Activated T-cell treated with anti-CD3 and anti-CD28 coated beads, Interleukin-2, amount 50 U/mL, for 72 hours (primary cell): ENCODE measurements at regions not wholly inside any gene's neighbourhood (a gene's known extent, or its start where the extent isn't known, plus 50 kb on each side); places are given as distances from the start of the nearest gene placed in this dataset.

Experiments
- ATAC-seq, 2 donors: fragments of 150-1000 bp; cut with Tn5 transposase; replicated peaks in 1 of 2; 2 replicates each; pipeline ENCODE4 v1.10.0; 2021; ENCODE audit warnings: moderate library complexity in 2 of 2, mild to moderate bottlenecking in 1 of 2
- DNase-seq, 2 donors: peaks; one replicate each; pipeline ENCODE4 v3.0.0; 2021 to 2022; ENCODE audit warnings: mixed read lengths in 1 of 2
- H3K27ac Mint-ChIP-seq: one replicate; pipeline ENCODE4 v1.8.0; 2022; ENCODE audit warnings: mild to moderate bottlenecking, moderate library complexity, mixed read lengths
- H3K27me3 Mint-ChIP-seq: one replicate; pipeline ENCODE4 v1.8.0; 2022; ENCODE audit warnings: low read depth, mixed read lengths
- H3K36me3 Mint-ChIP-seq, 2 donors: one replicate each; pipeline ENCODE4 v1.8.0; 2022; ENCODE audit warnings: mixed read lengths in 2 of 2, mild to moderate bottlenecking in 1 of 2; ENCODE audit not compliant: insufficient read depth in 2 of 2
- H3K4me1 Mint-ChIP-seq: one replicate; pipeline ENCODE4 v1.8.0; 2022; ENCODE audit warnings: low read depth, mixed read lengths
- H3K4me3 Mint-ChIP-seq, 2 donors: one replicate each; pipeline ENCODE4 v1.8.0; 2022; ENCODE audit warnings: mild to moderate bottlenecking in 2 of 2, mixed read lengths in 2 of 2, moderate library complexity in 2 of 2
- H3K9me3 Mint-ChIP-seq, 2 donors: one replicate each; pipeline ENCODE4 v1.8.0; 2022; ENCODE audit warnings: mixed read lengths in 2 of 2

DNA sequence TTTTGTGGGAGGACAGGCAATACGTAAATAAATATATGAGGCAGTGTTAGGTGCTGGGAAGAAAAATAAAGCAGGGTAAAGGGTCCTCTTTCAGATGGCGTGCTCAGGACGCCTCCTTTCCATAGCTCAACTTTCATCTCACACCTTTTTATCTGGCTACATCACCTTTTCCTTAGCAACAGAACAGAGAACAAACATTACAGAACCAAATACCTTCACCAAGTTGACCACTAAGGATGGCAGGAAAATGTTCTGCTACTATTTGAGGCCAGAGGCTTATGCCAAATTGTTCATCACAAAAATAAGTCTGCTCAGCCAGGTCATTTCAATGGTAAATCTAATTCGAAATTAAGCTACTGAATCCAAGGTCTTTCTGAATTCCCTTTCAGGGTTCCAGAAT is 149.2 kb upstream of the C1orf21 start:
- no peak for DNase-seq
- H3K27me3 Mint-ChIP-seq, result peaks cover 10% of the 10 kb centered on the region
- H3K4me1 Mint-ChIP-seq, result no peaks in the 10 kb centered on the region
- no peak overlapping the region for H3K4me3 Mint-ChIP-seq
- ATAC-seq, result no peak
- H3K9me3 Mint-ChIP-seq, result peaks cover 0 to 4% of the 10 kb centered on the region in 2 donors
- no peak overlapping the region for H3K27ac Mint-ChIP-seq
- peaks cover 0 to 2% of the 10 kb centered on the region in 2 donors for H3K36me3 Mint-ChIP-seq

DNA sequence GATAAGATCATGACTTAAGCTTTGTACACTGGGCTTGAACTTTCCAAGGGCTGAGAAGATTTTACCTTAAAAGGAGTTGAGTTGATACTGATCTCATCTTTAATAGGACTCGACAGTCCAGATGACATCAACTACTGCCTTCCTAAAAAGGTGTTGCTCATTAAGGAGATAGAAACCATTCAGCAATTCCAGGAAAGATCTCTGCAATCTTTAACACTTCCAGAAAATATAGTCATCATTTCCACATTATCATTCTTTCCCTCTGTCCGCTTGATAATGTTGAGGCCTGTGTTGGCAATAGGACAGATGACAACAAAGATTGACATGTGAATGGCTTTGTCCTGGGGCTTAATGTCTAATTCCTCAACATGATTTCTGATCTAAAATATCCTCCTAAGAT is 145.4 kb upstream of the C1orf21 start:
- no peak overlapping the region for H3K4me3 Mint-ChIP-seq
- H3K27me3 Mint-ChIP-seq, result peaks cover 7% of the 10 kb centered on the region
- no peaks in the 10 kb centered on the region for H3K4me1 Mint-ChIP-seq
- no peak for DNase-seq
- no peak for ATAC-seq
- H3K27ac Mint-ChIP-seq, result no peak overlapping the region
- H3K36me3 Mint-ChIP-seq, result no peaks in the 10 kb centered on the region
- H3K9me3 Mint-ChIP-seq, result peaks cover 0 to 1% of the 10 kb centered on the region in 2 donors

DNA sequence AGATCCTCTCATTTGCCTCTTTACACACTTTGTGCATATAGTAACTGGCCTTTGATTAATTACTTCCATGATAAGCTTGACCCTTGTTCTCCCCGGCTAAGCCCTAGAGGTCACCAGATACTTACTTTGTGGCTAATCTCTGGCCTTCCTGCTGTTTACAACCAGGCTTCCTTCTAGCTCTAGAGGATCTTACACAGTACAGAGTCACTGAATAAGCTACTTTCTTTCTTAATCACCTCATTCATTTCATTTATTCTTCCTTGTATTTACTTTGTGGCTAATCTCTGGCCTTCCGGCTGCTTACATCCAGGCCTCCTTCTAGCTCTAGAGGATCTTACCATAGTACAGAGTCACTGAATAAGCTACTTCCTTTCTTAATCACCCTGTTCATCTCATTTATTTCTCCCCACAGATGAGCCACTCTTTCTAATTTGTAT is 144.3 kb upstream of the C1orf21 start:
- Mint-ChIP-seq H3K4me3 (no peak overlapping the region), H3K36me3 (no peaks in the 10 kb centered on the region), H3K27me3 (peaks cover 7% of the 10 kb centered on the region), H3K27ac (no peak overlapping the region), H3K9me3 (peaks cover 0 to 1% of the 10 kb centered on the region in 2 donors), H3K4me1 (no peaks in the 10 kb centered on the region)
- DNase-seq (no peak), ATAC-seq (no peak)

DNA sequence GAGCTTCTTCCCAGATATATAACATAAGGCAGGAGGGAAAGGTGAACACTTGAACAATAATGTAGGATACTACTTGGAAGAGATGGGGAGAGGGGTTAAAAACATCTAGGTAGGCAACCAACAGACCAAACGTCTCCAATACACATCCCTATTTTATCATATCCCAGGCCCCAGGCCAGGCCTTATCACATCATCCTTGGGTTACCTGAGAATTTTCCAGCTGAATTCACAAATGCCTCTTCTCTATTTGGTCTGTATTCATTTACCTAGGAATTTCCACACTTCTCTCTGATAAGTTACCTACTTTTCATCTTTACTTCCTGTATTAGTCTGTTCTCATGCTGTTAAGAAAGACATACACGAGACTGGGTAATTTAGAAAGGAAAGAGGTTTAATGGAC is 141.9 kb upstream of the C1orf21 start:
- Mint-ChIP-seq H3K27ac (no peak overlapping the region), H3K9me3 (peaks cover 0 to 1% of the 10 kb centered on the region in 2 donors), H3K27me3 (peaks cover 13% of the 10 kb centered on the region), H3K4me1 (no peaks in the 10 kb centered on the region), H3K36me3 (no peaks in the 10 kb centered on the region), H3K4me3 (no peak overlapping the region)
- ATAC-seq (no peak), DNase-seq (no peak)

DNA sequence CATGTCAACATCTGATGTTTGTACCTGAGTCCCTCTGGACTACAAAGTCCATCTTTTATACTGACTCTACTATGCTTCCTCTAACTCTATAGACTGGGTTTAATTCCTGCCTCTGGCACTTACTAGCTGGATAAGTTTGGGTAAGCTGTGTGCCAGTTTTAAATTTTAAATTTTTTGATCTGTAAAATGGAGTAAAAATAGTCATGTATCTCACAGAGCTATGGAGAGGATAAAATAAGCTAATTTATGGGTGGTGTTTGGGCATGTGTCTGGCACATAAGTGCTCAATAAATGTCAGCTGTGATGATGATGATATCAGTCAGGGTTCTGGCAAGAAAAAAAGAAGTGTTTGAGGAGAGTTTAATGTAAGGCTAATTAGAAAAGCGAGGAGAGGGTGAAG is 139.2 kb upstream of the C1orf21 start:
- no peaks in the 10 kb centered on the region for H3K36me3 Mint-ChIP-seq
- DNase-seq (no peak), ATAC-seq (no peak)
- H3K27ac Mint-ChIP-seq, result no peak overlapping the region
- H3K4me1 Mint-ChIP-seq, result no peaks in the 10 kb centered on the region
- H3K9me3 Mint-ChIP-seq, result peaks cover 0 to 1% of the 10 kb centered on the region in 2 donors
- H3K27me3 Mint-ChIP-seq, result peaks cover 13% of the 10 kb centered on the region
- no peak overlapping the region for H3K4me3 Mint-ChIP-seq

DNA sequence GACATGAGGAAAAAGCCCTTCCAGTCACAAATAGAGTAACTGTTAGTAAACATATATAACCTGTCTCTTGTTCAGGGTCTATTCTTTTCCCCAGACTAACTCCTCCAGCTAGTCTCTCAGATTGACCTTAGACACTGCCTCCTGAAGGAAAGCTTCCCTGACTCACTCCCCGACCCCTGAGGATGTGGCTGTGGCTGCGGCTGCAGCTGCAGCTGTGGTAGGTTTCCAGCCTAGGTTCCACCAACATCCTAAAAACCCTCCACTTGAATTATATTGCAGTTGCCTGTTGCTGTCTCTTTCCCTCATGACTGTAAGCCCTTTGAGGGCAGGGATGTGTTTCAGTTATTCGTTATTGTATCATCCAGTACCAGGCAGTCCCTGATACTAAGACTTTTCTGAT is 132.9 kb upstream of the C1orf21 start:
- DNase-seq, result no peak
- H3K27ac Mint-ChIP-seq, result no peak overlapping the region
- H3K4me1 Mint-ChIP-seq, result no peaks in the 10 kb centered on the region
- H3K9me3 Mint-ChIP-seq, result no peaks in the 10 kb centered on the region
- no peak overlapping the region for H3K4me3 Mint-ChIP-seq
- no peaks in the 10 kb centered on the region for H3K36me3 Mint-ChIP-seq
- H3K27me3 Mint-ChIP-seq, result peaks cover 23% of the 10 kb centered on the region
- no peak for ATAC-seq

DNA sequence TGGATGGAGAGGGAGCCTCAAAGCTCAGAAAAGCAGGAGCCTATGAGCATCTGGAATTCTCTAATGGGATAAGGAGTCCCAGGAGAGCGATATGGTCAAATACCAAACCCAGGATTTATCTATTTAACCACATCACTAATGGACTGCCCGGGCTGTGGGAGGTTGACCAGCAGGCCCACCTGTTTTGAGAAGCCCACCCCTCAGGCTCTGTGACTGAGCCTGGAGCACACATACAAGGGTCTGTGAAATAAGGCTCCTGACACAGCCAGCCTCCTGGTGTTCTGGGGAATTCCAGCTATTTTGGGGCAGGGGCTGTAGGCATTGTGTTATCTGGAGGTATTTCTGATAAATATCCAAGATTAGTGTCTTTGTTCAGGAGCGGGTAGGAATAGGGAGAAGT is 132.0 kb upstream of the C1orf21 start:
- Mint-ChIP-seq H3K27ac (no peak overlapping the region), H3K9me3 (no peaks in the 10 kb centered on the region), H3K4me1 (no peaks in the 10 kb centered on the region), H3K27me3 (peaks cover 17% of the 10 kb centered on the region), H3K36me3 (no peaks in the 10 kb centered on the region), H3K4me3 (no peak overlapping the region)
- ATAC-seq (no peak), DNase-seq (no peak)

DNA sequence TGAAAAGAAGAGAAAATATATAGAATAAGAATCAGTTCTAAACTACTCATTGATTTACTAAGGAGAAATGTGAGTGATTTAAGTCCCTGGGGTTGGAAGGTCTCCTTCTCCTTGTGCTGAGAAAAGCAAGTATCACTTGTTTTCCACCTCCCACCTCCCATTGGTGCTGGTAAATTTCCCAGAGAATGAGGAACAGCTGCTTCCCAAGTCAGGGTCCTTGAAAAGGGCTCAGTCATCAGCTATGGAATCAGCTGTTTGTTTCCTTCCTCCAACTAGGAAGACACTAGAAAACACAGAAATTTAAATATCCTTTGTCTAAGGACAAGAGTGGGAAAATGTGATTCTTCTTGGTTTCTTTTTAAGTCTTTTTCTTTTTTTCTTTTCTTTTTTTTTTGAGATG is 131.3 kb upstream of the C1orf21 start:
- H3K36me3 Mint-ChIP-seq, result no peaks in the 10 kb centered on the region
- H3K27me3 Mint-ChIP-seq, result peaks cover 17% of the 10 kb centered on the region
- ATAC-seq (no peak), DNase-seq (no peak)
- H3K27ac Mint-ChIP-seq, result no peak overlapping the region
- H3K9me3 Mint-ChIP-seq, result no peaks in the 10 kb centered on the region
- H3K4me3 Mint-ChIP-seq, result no peak overlapping the region
- no peaks in the 10 kb centered on the region for H3K4me1 Mint-ChIP-seq

DNA sequence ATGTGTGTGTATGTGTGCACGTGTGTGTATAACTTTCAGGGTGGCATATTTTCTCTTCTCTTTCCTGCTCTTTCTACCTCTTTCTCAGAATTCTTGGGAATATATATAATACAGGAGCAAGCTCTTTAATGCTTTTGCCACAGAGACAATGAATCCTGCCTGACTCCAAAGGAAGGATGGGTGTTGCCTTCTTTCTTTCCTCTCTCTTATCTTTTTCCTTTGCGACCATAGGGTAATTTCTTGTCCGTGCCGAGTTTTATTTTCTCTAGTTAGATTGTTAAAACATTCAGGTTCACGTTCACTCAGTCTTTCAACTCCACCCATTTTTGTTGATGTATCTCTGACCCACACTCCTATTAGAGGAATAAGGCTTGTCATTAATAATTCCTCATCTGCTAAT is 129.0 kb upstream of the C1orf21 start:
- H3K4me1 Mint-ChIP-seq, result no peaks in the 10 kb centered on the region
- no peaks in the 10 kb centered on the region for H3K36me3 Mint-ChIP-seq
- H3K9me3 Mint-ChIP-seq, result no peaks in the 10 kb centered on the region
- H3K27ac Mint-ChIP-seq, result no peak overlapping the region
- peaks cover 26% of the 10 kb centered on the region for H3K27me3 Mint-ChIP-seq
- no peak overlapping the region for H3K4me3 Mint-ChIP-seq
- ATAC-seq (no peak), DNase-seq (no peak)

DNA sequence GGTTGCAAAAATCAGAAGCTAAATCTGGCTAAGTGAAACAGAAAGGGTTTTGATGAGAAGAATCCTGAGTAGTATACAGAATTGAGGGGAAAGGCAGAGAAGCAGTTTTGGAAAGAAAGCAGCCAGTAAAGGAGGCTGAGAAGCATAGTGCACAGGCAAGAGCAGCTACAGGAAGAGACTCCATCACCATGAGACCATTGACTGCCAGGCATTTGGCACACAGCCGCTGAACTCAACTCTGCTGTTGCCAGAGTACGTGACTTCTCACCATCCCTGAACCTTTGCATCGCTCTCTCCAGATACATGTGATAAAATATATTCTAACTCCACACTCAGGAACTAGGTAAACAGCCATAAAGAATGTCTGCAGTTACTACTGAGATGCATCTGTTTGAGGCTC is 128.3 kb upstream of the C1orf21 start:
- Mint-ChIP-seq H3K27me3 (peaks cover 26% of the 10 kb centered on the region), H3K4me3 (no peak overlapping the region), H3K9me3 (no peaks in the 10 kb centered on the region), H3K36me3 (no peaks in the 10 kb centered on the region), H3K27ac (no peak overlapping the region), H3K4me1 (no peaks in the 10 kb centered on the region)
- DNase-seq, result no peak
- no peak for ATAC-seq

DNA sequence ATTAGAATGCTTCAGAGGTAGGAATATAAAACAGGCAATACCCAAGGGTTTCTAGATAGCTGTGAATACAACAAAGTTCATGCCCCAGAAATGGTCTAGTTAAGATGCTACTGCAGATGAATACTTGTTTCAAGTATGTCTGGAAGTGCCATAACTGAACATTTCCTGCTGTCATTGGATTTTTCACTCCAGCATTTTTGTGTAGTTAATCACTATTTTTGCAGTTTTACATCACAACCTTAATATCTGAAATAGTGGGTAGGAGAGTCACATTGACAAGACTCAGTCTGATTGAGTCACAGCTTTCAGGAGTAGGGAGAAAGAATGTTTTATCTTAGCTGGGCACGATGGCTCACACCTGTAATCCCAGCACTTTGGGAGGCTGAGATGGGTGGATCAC is 126.4 kb upstream of the C1orf21 start:
- Mint-ChIP-seq H3K27me3 (peaks cover 26% of the 10 kb centered on the region), H3K36me3 (no peaks in the 10 kb centered on the region)

DNA sequence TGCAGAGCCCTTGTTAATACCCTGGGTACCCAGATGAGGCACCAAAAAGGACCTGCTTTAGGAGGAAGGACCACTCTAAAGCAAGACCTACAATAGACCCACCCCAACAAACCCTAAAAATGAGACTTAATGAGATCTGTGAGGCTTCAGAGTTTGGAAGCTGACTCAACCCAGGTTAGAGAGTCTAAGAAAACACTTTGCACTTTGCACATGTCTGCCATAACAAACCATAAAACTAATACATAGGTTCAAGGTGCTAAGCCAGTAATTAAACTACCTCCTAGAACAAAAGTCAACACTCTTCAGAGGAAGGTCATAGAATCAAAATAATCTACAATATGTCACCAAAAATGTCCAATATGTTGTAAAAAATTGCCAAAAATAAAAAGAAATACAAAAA is 124.7 kb upstream of the C1orf21 start:
- DNase-seq (no peak), ATAC-seq (no peak)
- Mint-ChIP-seq H3K27ac (no peak overlapping the region), H3K4me3 (no peak overlapping the region), H3K27me3 (peaks cover 17% of the 10 kb centered on the region), H3K36me3 (no peaks in the 10 kb centered on the region), H3K9me3 (no peaks in the 10 kb centered on the region), H3K4me1 (no peaks in the 10 kb centered on the region)

More for the DNA sequence above, 126.4 kb upstream of the C1orf21 start:
- H3K4me1 Mint-ChIP-seq, result no peaks in the 10 kb centered on the region
- H3K4me3 Mint-ChIP-seq, result no peak overlapping the region
- no peak overlapping the region for H3K27ac Mint-ChIP-seq
- DNase-seq, result no peak
- no peak for ATAC-seq
- no peaks in the 10 kb centered on the region for H3K9me3 Mint-ChIP-seq

DNA sequence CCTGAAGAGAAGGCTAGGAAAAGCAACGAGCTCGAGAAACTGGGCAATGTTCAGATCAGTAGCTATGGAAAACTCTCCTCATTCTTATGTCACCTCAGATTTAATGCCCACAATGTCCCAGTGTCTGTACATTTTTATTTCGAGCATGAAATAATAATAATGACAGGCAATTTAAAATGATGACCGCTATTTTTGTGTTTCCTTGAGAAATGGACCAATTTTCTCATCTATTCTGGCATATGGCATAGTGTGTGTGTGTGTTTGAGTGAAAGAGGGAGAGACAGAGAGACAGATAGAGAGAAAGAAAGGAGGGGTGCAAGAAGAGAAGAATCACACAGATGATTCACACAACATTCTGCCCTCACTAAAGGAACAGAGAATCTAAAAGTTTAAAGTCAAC is 119.1 kb upstream of the C1orf21 start:
- Mint-ChIP-seq H3K27me3 (peaks cover 7% of the 10 kb centered on the region), H3K4me3 (no peak overlapping the region), H3K9me3 (no peaks in the 10 kb centered on the region), H3K4me1 (no peaks in the 10 kb centered on the region), H3K36me3 (no peaks in the 10 kb centered on the region), H3K27ac (no peak overlapping the region)
- ATAC-seq, result no peak
- DNase-seq, result no peak

DNA sequence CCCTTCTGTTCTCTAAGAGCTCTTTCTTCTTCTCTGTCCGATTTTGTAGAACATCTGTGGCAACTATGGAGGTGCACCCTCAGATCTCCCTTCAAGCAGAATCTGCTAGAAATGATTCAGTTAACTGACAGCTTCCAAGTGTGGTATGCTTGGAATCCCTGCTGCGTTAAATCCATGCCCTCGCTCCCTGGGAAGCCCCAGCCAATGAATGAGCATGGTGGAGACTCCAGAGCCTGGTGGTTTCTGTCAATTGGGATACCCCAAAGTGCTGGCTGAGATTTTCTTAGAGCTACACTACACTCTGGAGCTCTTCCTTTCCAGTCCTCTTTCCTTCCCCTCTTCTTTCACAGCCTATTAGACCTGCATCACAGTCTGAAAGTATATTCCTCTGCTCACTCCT is 116.3 kb upstream of the C1orf21 start:
- ATAC-seq, result no peak
- Mint-ChIP-seq H3K9me3 (no peaks in the 10 kb centered on the region), H3K27me3 (peaks cover 7% of the 10 kb centered on the region), H3K27ac (no peak overlapping the region), H3K36me3 (no peaks in the 10 kb centered on the region), H3K4me3 (no peak overlapping the region), H3K4me1 (no peaks in the 10 kb centered on the region)
- DNase-seq, result no peak
